ENCODE measurements at regions not wholly inside any gene's neighbourhood (a gene's known extent, or its start where the extent isn't known, plus 50 kb on each side); places are given as distances from the start of the nearest gene placed in this dataset.

DNA sequence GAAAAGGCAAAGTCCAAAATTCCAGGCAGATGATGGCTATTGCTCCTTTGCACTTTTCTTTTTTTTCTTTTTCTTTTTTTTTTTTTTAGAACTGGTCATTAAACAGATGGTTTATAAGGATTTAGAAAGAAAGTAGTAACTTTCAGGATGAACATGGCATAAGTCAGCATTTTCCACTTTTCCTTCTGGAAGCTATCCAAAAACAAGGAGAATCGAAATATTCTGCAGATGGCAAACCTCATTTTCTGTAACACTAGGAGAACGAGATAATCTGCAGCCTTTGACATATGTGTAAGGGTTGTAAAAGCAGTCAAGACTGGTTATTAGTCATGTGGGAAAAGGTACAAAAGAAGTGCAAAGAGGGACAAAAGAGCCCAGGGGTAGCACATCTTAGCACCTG is 69.1 kb upstream of the PUM3 start:
- no peak for DNase-seq

DNA sequence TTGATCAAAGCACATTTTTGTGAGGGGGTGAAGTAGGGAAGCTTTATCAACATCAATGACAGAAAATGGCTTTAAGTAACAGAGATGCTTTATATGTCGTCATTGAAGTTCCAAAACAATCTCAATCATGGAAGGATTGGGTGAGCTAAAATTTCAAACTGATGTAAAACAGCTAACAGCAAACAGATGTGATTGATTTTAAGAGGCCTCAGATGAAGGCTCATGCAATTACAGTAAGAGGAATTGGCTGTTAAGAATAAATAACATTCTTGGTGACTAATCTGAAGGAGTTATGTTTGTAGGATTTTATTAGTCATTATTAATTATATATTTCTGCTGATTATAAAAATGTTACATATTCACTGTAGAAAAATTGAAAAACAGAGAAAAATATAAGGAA is 63.5 kb upstream of the PUM3 start:
- DNase-seq = no peak

- DNase-seq = no peak
These were observed 60.5 kb upstream of the PUM3 start for GRCh38 chr9:2904242-2904930.

Measured in NCI-H2081 (cell line).